OCI-LY1 (cell line): ENCODE measurements at regions not wholly inside any gene's neighbourhood (a gene's known extent, or its start where the extent isn't known, plus 50 kb on each side); places are given as distances from the start of the nearest gene placed in this dataset.

Experiments used
- H2AFZ ChIP-seq: fragments of 200-600 bp; sonication (generic), shearing (Covaris generic); 2 replicates; pipeline ENCODE4 v1.6.0; 2014; ENCODE audit warnings: antibody characterized with exemption, mild to moderate bottlenecking, low read length
- H3F3A ChIP-seq: fragments of 200-600 bp; sonication (generic), shearing (Covaris generic); 2 replicates; pipeline ENCODE4 v1.6.0; 2014; ENCODE audit warnings: mild to moderate bottlenecking, antibody characterized with exemption, low read length, moderate library complexity; ENCODE audit not compliant: insufficient read depth
- H3K27ac ChIP-seq: fragments of 200-600 bp; sonication (generic); 2 replicates; pipeline ENCODE4 v1.5.1; 2014; ENCODE audit warnings: low read length, mixed run types, mild to moderate bottlenecking, low read depth; ENCODE audit not compliant: poor library complexity, severe bottlenecking
- H3K27me3 ChIP-seq: fragments of 200-600 bp; sonication (generic); 2 replicates; pipeline ENCODE4 v1.6.0; 2014; ENCODE audit warnings: antibody characterized with exemption, mild to moderate bottlenecking, low read length, moderate library complexity; ENCODE audit not compliant: insufficient read depth
- H3K36me3 ChIP-seq: fragments of 200-600 bp; sonication (generic); 2 replicates; pipeline ENCODE4 v1.6.1; 2014; ENCODE audit warnings: mild to moderate bottlenecking, antibody characterized with exemption, low read length, moderate library complexity, mixed read lengths; ENCODE audit not compliant: insufficient read depth
- H3K4me1 ChIP-seq: fragments of 200-600 bp; sonication (generic); 2 replicates; pipeline ENCODE4 v1.5.1; 2014; ENCODE audit warnings: mild to moderate bottlenecking, low read length, moderate library complexity; ENCODE audit not compliant: insufficient read depth, severe bottlenecking
- H3K4me2 ChIP-seq: fragments of 200-600 bp; sonication (generic), shearing (Covaris generic); 2 replicates; pipeline ENCODE4 v1.6.1; 2014; ENCODE audit warnings: low read length
- H3K4me3 ChIP-seq: fragments of 200-600 bp; sonication (generic); 2 replicates; pipeline ENCODE4 v1.5.1; 2014; ENCODE audit warnings: low read length, low read depth, mild to moderate bottlenecking, mixed read lengths; ENCODE audit not compliant: poor library complexity, severe bottlenecking
- H3K79me2 ChIP-seq: fragments of 200-600 bp; shearing (Covaris generic); 2 replicates; pipeline ENCODE4 v1.6.1; 2016; ENCODE audit warnings: mixed run types, low read length, mixed read lengths; ENCODE audit not compliant: insufficient read depth
- H3K9ac ChIP-seq: fragments of 200-600 bp; sonication (generic), shearing (Covaris generic); 2 replicates; pipeline ENCODE4 v1.6.1; 2014; ENCODE audit warnings: mild to moderate bottlenecking, low read length, mixed read lengths
- H3K9me2 ChIP-seq: fragments of 200-600 bp; sonication (generic), shearing (Covaris generic); 2 replicates; pipeline ENCODE4 v1.6.1; 2014; ENCODE audit warnings: low read depth, mild to moderate bottlenecking, low read length, mixed read lengths
- H3K9me3 ChIP-seq: fragments of 200-600 bp; shearing (Covaris generic); 2 replicates; pipeline ENCODE4 v1.6.1; 2014; ENCODE audit warnings: low read length, mixed read lengths
- H4K20me1 ChIP-seq: fragments of 200-600 bp; sonication (generic), shearing (Covaris generic); 2 replicates; pipeline ENCODE4 v1.6.0; 2016; ENCODE audit warnings: mild to moderate bottlenecking, low read length; ENCODE audit not compliant: insufficient read depth
- EZH2 ChIP-seq: fragments of 200-600 bp; sonication (generic), shearing (Covaris generic); IDR thresholded peaks from 2 replicates; pipeline ENCODE4 v1.8.0; 2017; ENCODE audit warnings: borderline replicate concordance, mixed run types, mild to moderate bottlenecking, antibody characterized with exemption, low read length, moderate library complexity, mixed read lengths
- TF ChIP-seq, protein P1 (sequence below): fragments of 200-600 bp; sonication (generic), shearing (Covaris generic); IDR thresholded peaks from 2 replicates; pipeline ENCODE4 v1.5.1; 2017; ENCODE audit warnings: mild to moderate bottlenecking, antibody characterized with exemption, low read length, moderate library complexity, mixed read lengths

DNA sequence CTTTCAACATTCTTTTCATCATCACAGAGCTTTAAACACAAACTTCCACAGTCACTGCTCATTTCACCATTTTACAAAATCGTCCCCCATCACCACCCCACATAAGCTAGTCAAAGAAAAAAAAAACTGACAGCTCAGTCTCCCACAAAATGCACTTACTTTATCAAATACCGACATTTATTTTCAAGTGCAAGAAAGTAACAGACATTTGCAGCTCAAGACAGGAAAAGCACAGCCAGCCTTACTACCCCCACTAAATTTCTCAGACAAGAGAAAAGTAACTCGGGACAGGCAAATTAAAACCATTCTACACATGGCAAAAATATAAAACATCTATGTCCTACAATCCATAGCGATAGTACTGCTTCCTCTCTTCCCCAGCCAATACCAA is 402.4 kb downstream of the SHQ1 start:
- TF ChIP-seq EZH2 = no peak
- TF ChIP-seq, protein P1, sequence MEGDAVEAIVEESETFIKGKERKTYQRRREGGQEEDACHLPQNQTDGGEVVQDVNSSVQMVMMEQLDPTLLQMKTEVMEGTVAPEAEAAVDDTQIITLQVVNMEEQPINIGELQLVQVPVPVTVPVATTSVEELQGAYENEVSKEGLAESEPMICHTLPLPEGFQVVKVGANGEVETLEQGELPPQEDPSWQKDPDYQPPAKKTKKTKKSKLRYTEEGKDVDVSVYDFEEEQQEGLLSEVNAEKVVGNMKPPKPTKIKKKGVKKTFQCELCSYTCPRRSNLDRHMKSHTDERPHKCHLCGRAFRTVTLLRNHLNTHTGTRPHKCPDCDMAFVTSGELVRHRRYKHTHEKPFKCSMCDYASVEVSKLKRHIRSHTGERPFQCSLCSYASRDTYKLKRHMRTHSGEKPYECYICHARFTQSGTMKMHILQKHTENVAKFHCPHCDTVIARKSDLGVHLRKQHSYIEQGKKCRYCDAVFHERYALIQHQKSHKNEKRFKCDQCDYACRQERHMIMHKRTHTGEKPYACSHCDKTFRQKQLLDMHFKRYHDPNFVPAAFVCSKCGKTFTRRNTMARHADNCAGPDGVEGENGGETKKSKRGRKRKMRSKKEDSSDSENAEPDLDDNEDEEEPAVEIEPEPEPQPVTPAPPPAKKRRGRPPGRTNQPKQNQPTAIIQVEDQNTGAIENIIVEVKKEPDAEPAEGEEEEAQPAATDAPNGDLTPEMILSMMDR = no peak
- Histone ChIP-seq H2AFZ (no peak overlapping the region), H3K9me3 (no peaks in the 10 kb centered on the region), H3K27me3 (no peaks in the 10 kb centered on the region; the same call in 1 of the 2 replicates), H3K79me2 (peaks cover 38% of the 10 kb centered on the region), H3K27ac (no peak overlapping the region), H3K9ac (peak overlapping the region; percentile 78), H3F3A (no peaks in the 10 kb centered on the region), H3K4me2 (peak overlapping the region; percentile 87), H3K36me3 (peaks cover 7% of the 10 kb centered on the region), H4K20me1 (peaks cover 15% of the 10 kb centered on the region; the same call in 1 of the 2 replicates), H3K4me1 (peaks cover 47% of the 10 kb centered on the region), H3K4me3 (peak overlapping the region; percentile 80), H3K9me2 (no peaks in the 10 kb centered on the region)

DNA sequence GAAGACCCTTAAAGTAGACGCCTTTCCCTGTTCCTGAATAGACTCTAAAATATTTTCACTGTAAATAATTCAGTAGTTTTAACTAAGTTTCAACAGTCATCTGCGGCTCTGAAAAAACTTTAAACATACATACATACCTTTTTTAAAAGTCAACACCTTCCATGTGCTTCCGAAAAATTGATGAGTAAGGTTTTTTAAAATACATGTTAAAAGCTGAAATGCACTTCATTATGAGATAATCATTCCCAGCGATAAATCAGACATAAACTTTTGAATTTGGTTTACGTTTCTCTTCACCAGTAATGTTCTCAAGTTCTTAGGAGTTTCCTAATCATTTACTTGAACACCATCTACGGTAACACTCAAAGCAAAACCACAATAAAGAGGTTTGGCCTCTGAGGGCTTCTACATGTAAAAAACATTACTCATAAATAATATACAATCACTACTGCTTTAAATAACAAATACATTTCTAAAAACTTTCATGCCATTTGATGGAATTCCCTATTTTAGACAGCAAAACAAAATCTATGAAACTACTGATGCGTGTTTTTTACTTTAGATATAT is 403.5 kb downstream of the SHQ1 start:
- Histone ChIP-seq H3K4me1 (peaks cover 58% of the 10 kb centered on the region), H3K4me2 (peak overlapping the region; percentile 87), H3K27me3 (no peaks in the 10 kb centered on the region; the same call in 1 of the 2 replicates), H2AFZ (no peak overlapping the region), H3K36me3 (peaks cover 10% of the 10 kb centered on the region), H3K79me2 (peaks cover 40% of the 10 kb centered on the region), H3F3A (no peaks in the 10 kb centered on the region), H3K9me2 (no peaks in the 10 kb centered on the region), H3K27ac (no peak overlapping the region), H4K20me1 (peaks cover 15% of the 10 kb centered on the region; the same call in 1 of the 2 replicates), H3K4me3 (peak overlapping the region; percentile 80), H3K9me3 (no peaks in the 10 kb centered on the region), H3K9ac (no peak overlapping the region)
- TF ChIP-seq EZH2 = no peak
- TF ChIP-seq, protein P1 = no peak

DNA sequence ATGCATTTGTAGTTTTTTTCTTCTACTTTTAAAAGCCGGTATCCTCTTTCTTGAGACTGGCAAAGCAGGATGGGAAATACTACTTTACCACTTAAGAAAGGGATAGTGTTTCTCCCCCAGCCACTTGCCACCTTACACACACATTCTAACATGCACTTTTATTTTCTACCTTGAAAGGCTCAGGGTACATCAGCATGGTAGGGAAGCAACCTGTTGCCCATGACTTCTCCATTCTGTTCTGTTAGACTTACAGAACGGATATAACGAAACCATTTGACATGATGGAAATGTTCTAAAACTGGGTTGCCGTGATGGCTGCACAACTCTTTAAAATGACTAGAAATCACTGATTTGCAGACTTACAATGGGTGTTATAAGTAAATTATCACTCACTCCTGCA is 405.5 kb downstream of the SHQ1 start:
- H3K4me3 ChIP-seq = no peak overlapping the region
- H3K9me2 ChIP-seq = no peaks in the 10 kb centered on the region
- H3K27ac ChIP-seq = no peak overlapping the region
- no peaks in the 10 kb centered on the region for H3F3A ChIP-seq
- peaks cover 62% of the 10 kb centered on the region for H3K4me1 ChIP-seq
- H3K36me3 ChIP-seq = peaks cover 23% of the 10 kb centered on the region
- H3K79me2 ChIP-seq = peaks cover 45% of the 10 kb centered on the region
- H3K9me3 ChIP-seq = no peaks in the 10 kb centered on the region
- no peak overlapping the region for H2AFZ ChIP-seq
- no peak overlapping the region for H3K9ac ChIP-seq
- TF ChIP-seq EZH2 = no peak
- TF ChIP-seq, protein P1 = no peak
- no peaks in the 10 kb centered on the region for H3K27me3 ChIP-seq
- no peak overlapping the region for H3K4me2 ChIP-seq
- H4K20me1 ChIP-seq = peaks cover 15% of the 10 kb centered on the region; the same call in 1 of the 2 replicates
